ENCODE measurements at regions not wholly inside any gene's neighbourhood (a gene's known extent, or its start where the extent isn't known, plus 50 kb on each side); places are given as distances from the start of the nearest gene placed in this dataset.

DNA sequence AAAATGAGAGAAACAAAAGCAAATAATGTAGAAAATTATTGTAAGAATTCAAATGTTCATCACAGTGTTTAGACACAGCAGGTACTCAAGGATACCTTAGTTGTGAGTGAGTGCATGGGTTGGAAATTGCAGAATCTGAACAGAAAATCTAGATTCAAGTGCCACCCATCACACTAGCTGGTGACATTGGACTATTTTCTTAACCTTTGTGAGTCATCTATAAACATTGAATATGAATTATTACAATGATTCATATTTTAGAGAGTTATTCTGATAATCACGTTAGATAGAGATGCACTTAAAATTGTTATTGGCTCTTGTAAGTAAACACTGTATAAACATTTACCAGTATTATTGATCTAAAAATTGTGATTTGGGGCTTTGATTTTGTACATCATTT, 1113.1 kb downstream of the STIM2 start:
- no peak for TF ChIP-seq POLR2AphosphoS5 (IDR thresholded peaks at IDR 0.05; ENCODE audit: low read depth, low read length)
- no peak for TF ChIP-seq POLR2A (IDR thresholded peaks at IDR 0.05; ENCODE audit: low read depth, low read length)
